Mesendoderm (in vitro differentiated cells): ENCODE measurements at regions not wholly inside any gene's neighbourhood (a gene's known extent, or its start where the extent isn't known, plus 50 kb on each side); places are given as distances from the start of the nearest gene placed in this dataset.

Experiments
- DNase-seq: peaks from one replicate; pipeline ENCODE4 v3.0.0; 2013
- H2AK5ac ChIP-seq: 2 replicates; pipeline ENCODE4 v1.6.1; 2013; ENCODE audit warnings: low read length, inconsistent platforms
- H2BK120ac ChIP-seq: 2 replicates; pipeline ENCODE4 v1.6.1; 2013; ENCODE audit warnings: low read depth, mild to moderate bottlenecking, low read length, moderate library complexity, mixed read lengths
- H2BK15ac ChIP-seq: replicated peaks from 2 replicates; pipeline ENCODE4 v1.6.1; 2013; ENCODE audit warnings: low read depth, mild to moderate bottlenecking, moderate library complexity
- H2BK5ac ChIP-seq: 2 replicates; pipeline ENCODE4 v1.6.1; 2013; ENCODE audit warnings: low read length, inconsistent platforms
- H3K18ac ChIP-seq: 2 replicates; pipeline ENCODE4 v1.6.1; 2013; ENCODE audit warnings: mild to moderate bottlenecking, low read length, mixed read lengths
- H3K23ac ChIP-seq: one replicate; pipeline ENCODE4 v1.6.1; 2013; ENCODE audit warnings: low read length
- H3K27ac ChIP-seq: 2 replicates; pipeline ENCODE4 v1.5.1; 2013; ENCODE audit warnings: low read depth, mild to moderate bottlenecking, inconsistent platforms, low read length, moderate library complexity
- H3K27me3 ChIP-seq: 2 replicates; pipeline ENCODE4 v1.6.1; 2013; ENCODE audit warnings: low read length, control low read depth, mild to moderate bottlenecking, inconsistent platforms; ENCODE audit not compliant: insufficient read depth, poor library complexity
- H3K36me3 ChIP-seq: 2 replicates; pipeline ENCODE4 v1.6.1; 2013; ENCODE audit warnings: low read length, inconsistent platforms; ENCODE audit not compliant: control insufficient read depth, insufficient read depth
- H3K4ac ChIP-seq: one replicate; pipeline ENCODE4 v1.6.1; 2013; ENCODE audit warnings: low read depth, mild to moderate bottlenecking, low read length, moderate library complexity
- H3K4me1 ChIP-seq: 2 replicates; pipeline ENCODE4 v1.6.1; 2013; ENCODE audit warnings: low read depth, low read length, inconsistent platforms; ENCODE audit not compliant: control insufficient read depth
- H3K4me2 ChIP-seq: 2 replicates; pipeline ENCODE4 v1.6.1; 2013; ENCODE audit warnings: low read length
- H3K4me3 ChIP-seq: 2 replicates; pipeline ENCODE4 v1.5.1; 2013; ENCODE audit warnings: mild to moderate bottlenecking, low read length
- H3K56ac ChIP-seq: one replicate; pipeline ENCODE4 v1.6.1; 2013; ENCODE audit warnings: low read length
- H3K79me1 ChIP-seq: 2 replicates; pipeline ENCODE4 v1.6.1; 2013; ENCODE audit warnings: low read length, inconsistent platforms
- H3K79me2 ChIP-seq: 2 replicates; pipeline ENCODE4 v1.6.1; 2013; ENCODE audit warnings: mild to moderate bottlenecking, low read length; ENCODE audit not compliant: control insufficient read depth, insufficient read depth
- H3K9ac ChIP-seq: 2 replicates; pipeline ENCODE4 v1.6.1; 2013; ENCODE audit warnings: low read length, inconsistent platforms
- H4K5ac ChIP-seq: one replicate; pipeline ENCODE4 v1.6.1; 2013; ENCODE audit warnings: low read length
- H4K8ac ChIP-seq: one replicate; pipeline ENCODE4 v1.6.1; 2013; ENCODE audit warnings: low read depth, mild to moderate bottlenecking, control low read depth, low read length, moderate library complexity
- WGBS: extraction: QIAGEN DNeasy Blood & Tissue Kit; methylation state at CpG from one replicate; pipeline ENCODE4 v1.1.7; 2013; ENCODE audit warnings: low lambda C conversion rate, missing lambda C conversion rate; ENCODE audit not compliant: insufficient coverage; ENCODE audit errors: extremely low coverage; 5-methylcytosine and 5-hydroxymethylcytosine counted together

GRCh38 chr21:32916088-32916487 is 109.6 kb upstream of the OLIG2 start:
- Histone ChIP-seq H3K79me1 (no peaks in the 10 kb centered on the region), H3K4ac (no peak overlapping the region), H3K9ac (no peak overlapping the region), H3K56ac (no peak overlapping the region), H3K27ac (no peak overlapping the region), H3K18ac (no peak overlapping the region), H2AK5ac (no peak overlapping the region), H2BK5ac (no peak overlapping the region), H3K4me3 (no peak overlapping the region), H4K5ac (no peak overlapping the region), H3K23ac (no peak overlapping the region), H3K27me3 (no peaks in the 10 kb centered on the region), H3K36me3 (no peaks in the 10 kb centered on the region), H3K79me2 (no peaks in the 10 kb centered on the region), H3K4me1 (peaks cover 2% of the 10 kb centered on the region), H3K4me2 (no peak overlapping the region), H4K8ac (no peak overlapping the region), H2BK15ac (no peak overlapping the region), H2BK120ac (no peak overlapping the region)
- DNase-seq: no peak
- WGBS: no CpG with 5 or more reads among the region's 1 CpG

GRCh38 chr21:32916522-32917099 is 109.1 kb upstream of the OLIG2 start:
- peak; percentile 16 for DNase-seq

GRCh38 chr21:32917362-32918135 is 108.2 kb upstream of the OLIG2 start:
- H3K27me3 ChIP-seq: no peaks in the 10 kb centered on the region
- H3K4me1 ChIP-seq: peaks cover 2% of the 10 kb centered on the region
- no peaks in the 10 kb centered on the region for H3K79me2 ChIP-seq
- H3K4me3 ChIP-seq: no peak overlapping the region
- H3K4ac ChIP-seq: no peak overlapping the region
- no peak overlapping the region for H2BK5ac ChIP-seq
- no peak overlapping the region for H3K9ac ChIP-seq
- H3K56ac ChIP-seq: no peak overlapping the region
- no peak overlapping the region for H4K5ac ChIP-seq
- no peak overlapping the region for H3K23ac ChIP-seq
- no peak overlapping the region for H3K27ac ChIP-seq
- DNase-seq: no peak
- H4K8ac ChIP-seq: no peak overlapping the region
- no peak overlapping the region for H2BK15ac ChIP-seq
- H2BK120ac ChIP-seq: no peak overlapping the region
- H3K18ac ChIP-seq: no peak overlapping the region
- H3K4me2 ChIP-seq: no peak overlapping the region
- no peaks in the 10 kb centered on the region for H3K79me1 ChIP-seq
- no peak overlapping the region for H2AK5ac ChIP-seq
- WGBS: no CpG with 5 or more reads among the region's 10 CpGs
- H3K36me3 ChIP-seq: no peaks in the 10 kb centered on the region

More at GRCh38 chr21:32916522-32917099, 109.1 kb upstream of the OLIG2 start:
- Histone ChIP-seq H3K4me2 (no peak overlapping the region), H3K27me3 (no peaks in the 10 kb centered on the region), H2BK5ac (no peak overlapping the region), H3K79me2 (no peaks in the 10 kb centered on the region), H3K4ac (no peak overlapping the region), H2BK15ac (no peak overlapping the region), H3K23ac (no peak overlapping the region), H2AK5ac (no peak overlapping the region), H3K18ac (no peak overlapping the region), H3K79me1 (no peaks in the 10 kb centered on the region), H4K5ac (no peak overlapping the region), H3K9ac (no peak overlapping the region), H2BK120ac (no peak overlapping the region), H4K8ac (no peak overlapping the region), H3K36me3 (no peaks in the 10 kb centered on the region), H3K4me3 (no peak overlapping the region), H3K27ac (no peak overlapping the region), H3K4me1 (peaks cover 2% of the 10 kb centered on the region), H3K56ac (no peak overlapping the region)
- WGBS: no CpG with 5 or more reads among the region's 2 CpGs

GRCh38 chr21:32918478-32919120 is 107.1 kb upstream of the OLIG2 start:
- Histone ChIP-seq H3K4me2 (no peak overlapping the region), H3K27me3 (no peaks in the 10 kb centered on the region), H3K36me3 (no peaks in the 10 kb centered on the region), H3K79me1 (no peaks in the 10 kb centered on the region), H3K9ac (no peak overlapping the region), H3K23ac (no peak overlapping the region), H3K4ac (no peak overlapping the region), H2BK15ac (no peak overlapping the region), H3K56ac (no peak overlapping the region), H3K4me1 (peaks cover 2% of the 10 kb centered on the region), H3K79me2 (no peaks in the 10 kb centered on the region), H4K8ac (no peak overlapping the region), H4K5ac (no peak overlapping the region), H2AK5ac (no peak overlapping the region), H3K27ac (no peak overlapping the region), H2BK120ac (no peak overlapping the region), H3K4me3 (no peak overlapping the region), H3K18ac (no peak overlapping the region), H2BK5ac (no peak overlapping the region)
- WGBS: no CpG with 5 or more reads among the region's 11 CpGs
- DNase-seq: peak; percentile 28

- no peak for DNase-seq
- no peak overlapping the region for H4K8ac ChIP-seq
- H3K79me2 ChIP-seq: no peaks in the 10 kb centered on the region
- H3K4me3 ChIP-seq: no peak overlapping the region
- H3K79me1 ChIP-seq: no peaks in the 10 kb centered on the region
- H3K4me1 ChIP-seq: peaks cover 2% of the 10 kb centered on the region
- no peaks in the 10 kb centered on the region for H3K27me3 ChIP-seq
- H3K4me2 ChIP-seq: no peak overlapping the region
- H3K56ac ChIP-seq: no peak overlapping the region
- H2BK120ac ChIP-seq: no peak overlapping the region
- no peak overlapping the region for H3K4ac ChIP-seq
- no peak overlapping the region for H2AK5ac ChIP-seq
- H3K18ac ChIP-seq: no peak overlapping the region
- no peak overlapping the region for H2BK15ac ChIP-seq
- no peak overlapping the region for H3K23ac ChIP-seq
- no peak overlapping the region for H2BK5ac ChIP-seq
- no peak overlapping the region for H3K9ac ChIP-seq
- no peaks in the 10 kb centered on the region for H3K36me3 ChIP-seq
- no peak overlapping the region for H3K27ac ChIP-seq
- no peak overlapping the region for H4K5ac ChIP-seq
- no CpG with 5 or more reads among the region's 5 CpGs for WGBS
Observed at GRCh38 chr21:32920474-32920873, 105.3 kb upstream of the OLIG2 start.
